PC-9 (cell line): ENCODE measurements at regions not wholly inside any gene's neighbourhood (a gene's known extent, or its start where the extent isn't known, plus 50 kb on each side); places are given as distances from the start of the nearest gene placed in this dataset.

Experiments used
- BruUV-seq: library from RNA; stranded (reverse); fragments of 400-500 nt; replicated peaks from 2 replicates; lab custom pipeline; 2021; lab: Mats Ljungman, UMichigan
- CTCF ChIA-PET: fragments of 300-600 bp; sonication (Branson Sonifier 250); formaldehyde crosslinking; loops from one replicate; lab custom pipeline; 2022; ENCODE audit warnings: antibody characterized with exemption; lab: Charles Lee
- POLR2A ChIA-PET: fragments of 300-600 bp; sonication (Branson Sonifier 250); formaldehyde crosslinking; loops from one replicate; lab custom pipeline; 2022; ENCODE audit warnings: antibody characterized with exemption; ENCODE audit not compliant: unreplicated experiment; lab: Charles Lee
- DNase-seq, 2 experiments: peaks; one replicate each; pipeline versions ENCODE4 v3.0.0 to v3.0.0-alpha.2; 2015 to 2022; ENCODE audit warnings: mixed read lengths in 1 of 2
- H2AFZ ChIP-seq: fragments of 200-600 bp; sonication (generic); 2 replicates; pipeline ENCODE4 v1.8.1; 2017; ENCODE audit warnings: antibody characterized with exemption
- H3F3A ChIP-seq: fragments of 200-600 bp; sonication (generic); 2 replicates; pipeline ENCODE4 v1.8.1; 2017; ENCODE audit warnings: antibody characterized with exemption, mild to moderate bottlenecking, low read depth; ENCODE audit not compliant: insufficient read depth
- H3K27ac ChIP-seq: fragments of 200-600 bp; sonication (generic); 2 replicates; pipeline ENCODE4 v1.6.1; 2016; ENCODE audit warnings: mixed run types
- H3K27me3 ChIP-seq: fragments of 200-600 bp; sonication (generic); 2 replicates; pipeline ENCODE4 v1.6.1; 2016; ENCODE audit warnings: low read depth, mixed run types; ENCODE audit not compliant: insufficient read depth
- H3K36me3 ChIP-seq: fragments of 200-600 bp; sonication (generic); 2 replicates; pipeline ENCODE4 v1.6.1; 2016; ENCODE audit warnings: low read depth, mixed run types
- H3K4me1 ChIP-seq: fragments of 200-600 bp; sonication (generic); replicated peaks from 2 replicates; pipeline ENCODE4 v1.6.1; 2016; ENCODE audit warnings: mixed run types; ENCODE audit not compliant: insufficient read depth
- H3K4me2 ChIP-seq: fragments of 200-600 bp; sonication (generic); 2 replicates; pipeline ENCODE4 v1.6.1; 2017; ENCODE audit warnings: mixed run types
- H3K4me3 ChIP-seq: fragments of 200-600 bp; sonication (generic); 2 replicates; pipeline ENCODE4 v1.6.1; 2016; ENCODE audit warnings: mixed run types
- H3K79me2 ChIP-seq: fragments of 200-600 bp; sonication (generic); 2 replicates; pipeline ENCODE4 v1.6.1; 2017; ENCODE audit warnings: low read depth, mixed run types
- H3K9me2 ChIP-seq: fragments of 200-600 bp; sonication (generic); 2 replicates; pipeline ENCODE4 v1.8.1; 2017; ENCODE audit warnings: mild to moderate bottlenecking; ENCODE audit not compliant: insufficient read depth
- H3K9me3 ChIP-seq: fragments of 200-600 bp; sonication (generic); 2 replicates; pipeline ENCODE4 v1.8.1; 2016; ENCODE audit warnings: low read depth; ENCODE audit not compliant: insufficient read depth
- H4K20me1 ChIP-seq: fragments of 200-600 bp; sonication (generic); 2 replicates; pipeline ENCODE4 v1.8.1; 2017; ENCODE audit not compliant: insufficient read depth
- CTCF ChIP-seq: fragments of 200-600 bp; sonication (generic); conservative IDR thresholded peaks from 2 replicates; pipeline ENCODE4 v1.6.1; 2017; ENCODE audit warnings: mixed run types, antibody characterized with exemption, mild to moderate bottlenecking, moderate library complexity
- EZH2 ChIP-seq: fragments of 200-600 bp; sonication (generic); IDR thresholded peaks from 2 replicates; pipeline ENCODE4 v1.8.0; 2017; ENCODE audit warnings: antibody characterized with exemption, low read depth
- intact Hi-C: fragments of 100-400 bp; cut with micrococcal nuclease; formaldehyde crosslinking; loops from one replicate; pipeline ENCODE4 v1.10.0; 2022; ENCODE audit not compliant: unreplicated experiment

- TF ChIP-seq EZH2 (no peak), CTCF (no peak)
- intact Hi-C loops: no loop called here
- Histone ChIP-seq H3K9me2 (no peaks in the 10 kb centered on the region), H3K4me3 (no peak overlapping the region), H3K4me1 (no peaks in the 10 kb centered on the region), H3K79me2 (no peaks in the 10 kb centered on the region), H3F3A (no peaks in the 10 kb centered on the region), H3K27ac (no peak overlapping the region), H3K36me3 (no peaks in the 10 kb centered on the region), H3K4me2 (no peak overlapping the region), H2AFZ (no peak overlapping the region), H3K27me3 (no peaks in the 10 kb centered on the region), H3K9me3 (0 out of 2 replicates have a peak, but pooled peaks cover 13% of the 10 kb centered on the region), H4K20me1 (no peaks in the 10 kb centered on the region)
- ChIA-PET POLR2A (no interaction called here), CTCF (no interaction called here)
- no peak for DNase-seq
- BruUV-seq: no TSS peak
Measured at GRCh38 chr5:58113172-58113571, 346.7 kb downstream of the PLK2 start.

- peaks cover 14% of the 10 kb centered on the region; the same call in 1 of the 2 replicates for H3K9me3 ChIP-seq
- H3K79me2 ChIP-seq: no peaks in the 10 kb centered on the region
- no peaks in the 10 kb centered on the region for H4K20me1 ChIP-seq
- no peaks in the 10 kb centered on the region for H3K9me2 ChIP-seq
- H3K4me3 ChIP-seq: no peak overlapping the region
- peaks cover 6% of the 10 kb centered on the region; the same call in 1 of the 2 replicates for H3K4me1 ChIP-seq
- H3F3A ChIP-seq: no peaks in the 10 kb centered on the region
- H3K27ac ChIP-seq: no peak overlapping the region
- CTCF ChIA-PET: no interaction called here
- H3K27me3 ChIP-seq: no peaks in the 10 kb centered on the region
- no peak overlapping the region for H2AFZ ChIP-seq
- intact Hi-C loops: no loop called here
- no TSS peak for BruUV-seq
- POLR2A ChIA-PET: no interaction called here
- no peak for TF ChIP-seq CTCF
- no peak for TF ChIP-seq EZH2
- no peak overlapping the region for H3K4me2 ChIP-seq
- no peak for DNase-seq
- no peaks in the 10 kb centered on the region for H3K36me3 ChIP-seq
Measured at GRCh38 chr5:58108511-58108910, 351.4 kb downstream of the PLK2 start.

GRCh38 chr5:58107704-58108103 is 352.2 kb downstream of the PLK2 start:
- DNase-seq: no peak
- TF ChIP-seq CTCF (no peak), EZH2 (no peak)
- no peaks in the 10 kb centered on the region for H3K36me3 ChIP-seq
- no peak overlapping the region for H3K27ac ChIP-seq
- H3K4me3 ChIP-seq: no peak overlapping the region
- no peak overlapping the region for H2AFZ ChIP-seq
- H4K20me1 ChIP-seq: no peaks in the 10 kb centered on the region
- H3K79me2 ChIP-seq: no peaks in the 10 kb centered on the region
- ChIA-PET POLR2A (interaction anchor here (0.6 kb wide), 1 partner anchor 35 kb away, joined by 6 read pairs; no protein-coding TSS in a partner anchor), CTCF (no interaction called here)
- no peak overlapping the region for H3K4me2 ChIP-seq
- H3K9me3 ChIP-seq: peaks cover 13% of the 10 kb centered on the region; the same call in 1 of the 2 replicates
- BruUV-seq: no TSS peak
- H3K9me2 ChIP-seq: no peaks in the 10 kb centered on the region
- no peaks in the 10 kb centered on the region for H3K27me3 ChIP-seq
- no peaks in the 10 kb centered on the region for H3F3A ChIP-seq
- peaks cover 6% of the 10 kb centered on the region; the same call in 1 of the 2 replicates for H3K4me1 ChIP-seq
- intact Hi-C loops: no loop called here
